Medulla oblongata (tissue), 1 donor: ENCODE measurements at regions not wholly inside any gene's neighbourhood (a gene's known extent, or its start where the extent isn't known, plus 50 kb on each side); places are given as distances from the start of the nearest gene placed in this dataset.

ENCODE experiments used
- DNase-seq: peaks from one replicate; pipeline ENCODE4 v3.0.0-alpha.2; 2015; ENCODE audit errors: extremely low spot score

- DNase-seq: no peak
Observed at GRCh38 chr4:81826335-81826734, 354.6 kb upstream of the RASGEF1B start.

GRCh38 chr4:81818385-81818920, 346.7 kb upstream of the RASGEF1B start:
- no peak for DNase-seq

GRCh38 chr4:81816031-81816761, 344.5 kb upstream of the RASGEF1B start:
- DNase-seq: no peak

- no peak for DNase-seq
Observed at GRCh38 chr4:81814987-81815541, 343.4 kb upstream of the RASGEF1B start.

- DNase-seq: no peak
Observed at GRCh38 chr4:81811562-81812293, 340.0 kb upstream of the RASGEF1B start.

- no peak for DNase-seq
Observed at GRCh38 chr4:81808011-81808672, 336.4 kb upstream of the RASGEF1B start.

- DNase-seq: no peak
Observed at GRCh38 chr4:81807386-81807785, 335.7 kb upstream of the RASGEF1B start.

GRCh38 chr4:81806485-81806884, 334.8 kb upstream of the RASGEF1B start:
- no peak for DNase-seq

GRCh38 chr4:81804849-81805248, 333.1 kb upstream of the RASGEF1B start:
- no peak for DNase-seq

GRCh38 chr4:81802285-81802846, 330.7 kb upstream of the RASGEF1B start:
- no peak for DNase-seq

- no peak for DNase-seq
Observed at GRCh38 chr4:81799371-81799770, 327.7 kb upstream of the RASGEF1B start.

GRCh38 chr4:81796790-81797528, 325.3 kb upstream of the RASGEF1B start:
- DNase-seq: no peak

- DNase-seq: no peak
Observed at GRCh38 chr4:81792521-81792920, 320.8 kb upstream of the RASGEF1B start.

GRCh38 chr4:81790477-81790876, 318.8 kb upstream of the RASGEF1B start:
- no peak for DNase-seq

- no peak for DNase-seq
Observed at GRCh38 chr4:81789741-81790399, 318.2 kb upstream of the RASGEF1B start.

- DNase-seq: no peak
Observed at GRCh38 chr4:81789158-81789557, 317.5 kb upstream of the RASGEF1B start.

GRCh38 chr4:81786766-81787165, 315.1 kb upstream of the RASGEF1B start:
- DNase-seq: no peak

GRCh38 chr4:81786063-81786763, 314.5 kb upstream of the RASGEF1B start:
- peak; percentile 40 for DNase-seq

- no peak for DNase-seq
Observed at GRCh38 chr4:81785338-81785737, 313.6 kb upstream of the RASGEF1B start.

GRCh38 chr4:81783558-81783957, 311.9 kb upstream of the RASGEF1B start:
- DNase-seq: no peak
